Type B pancreatic cell (in vitro differentiated cells): ENCODE measurements at regions not wholly inside any gene's neighbourhood (a gene's known extent, or its start where the extent isn't known, plus 50 kb on each side); places are given as distances from the start of the nearest gene placed in this dataset.
A peak's percentile ranks its signal among the peaks of the same experiment; 100 is the strongest.

ENCODE experiments used
- DNase-seq: peaks from one replicate; pipeline ENCODE4 v3.0.0; 2021; ENCODE audit warnings: mixed read lengths; ENCODE audit not compliant: unreplicated experiment; ENCODE audit errors: extremely low spot score
- H3K27ac Mint-ChIP-seq: 2 replicates; pipeline ENCODE4 v1.8.0; 2021; ENCODE audit warnings: mild to moderate bottlenecking, mixed read lengths
- H3K27me3 Mint-ChIP-seq: 2 replicates; pipeline ENCODE4 v1.8.0; 2021; ENCODE audit warnings: mixed read lengths
- H3K36me3 Mint-ChIP-seq: 2 replicates; pipeline ENCODE4 v1.8.0; 2021; ENCODE audit warnings: mixed read lengths
- H3K4me1 Mint-ChIP-seq: one replicate; pipeline ENCODE4 v1.8.0; 2021; ENCODE audit warnings: mixed read lengths; ENCODE audit not compliant: unreplicated experiment
- H3K4me3 Mint-ChIP-seq: 2 replicates; pipeline ENCODE4 v1.8.0; 2021; ENCODE audit warnings: mild to moderate bottlenecking, mixed read lengths
- H3K9me3 Mint-ChIP-seq: 2 replicates; pipeline ENCODE4 v1.8.0; 2021; ENCODE audit warnings: mixed read lengths
- TF ChIP-seq, protein P1 (sequence below): fragments of 200-600 bp; sonication (generic); conservative IDR thresholded peaks from 2 replicates; pipeline ENCODE4 v1.5.0; 2021; ENCODE audit warnings: antibody characterized with exemption, mild to moderate bottlenecking

DNA sequence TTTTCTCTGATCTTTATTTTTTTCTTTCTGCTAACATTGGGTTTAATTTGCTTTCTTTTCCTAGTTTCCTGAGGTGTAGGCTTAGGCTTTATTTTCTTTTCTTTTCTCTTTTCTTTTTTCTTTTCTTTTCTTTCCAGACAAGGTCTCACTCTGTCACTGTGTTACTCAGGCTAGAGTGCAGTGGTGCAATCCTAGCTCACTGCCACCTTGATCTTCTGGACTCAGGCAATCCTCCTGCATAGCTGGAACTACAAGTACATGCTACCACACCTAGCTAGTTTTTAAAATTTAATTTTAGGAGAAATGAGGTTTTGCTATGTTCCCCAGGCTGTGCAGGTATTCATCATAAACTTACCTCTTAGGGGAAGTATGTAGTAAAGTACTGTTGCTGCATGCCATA, 197.8 kb upstream of the ANKRD50 start:
- DNase-seq = no peak
- H3K4me3 Mint-ChIP-seq = no peak overlapping the region
- H3K27me3 Mint-ChIP-seq = no peaks in the 10 kb centered on the region
- no peaks in the 10 kb centered on the region for H3K4me1 Mint-ChIP-seq
- TF ChIP-seq, protein P1, sequence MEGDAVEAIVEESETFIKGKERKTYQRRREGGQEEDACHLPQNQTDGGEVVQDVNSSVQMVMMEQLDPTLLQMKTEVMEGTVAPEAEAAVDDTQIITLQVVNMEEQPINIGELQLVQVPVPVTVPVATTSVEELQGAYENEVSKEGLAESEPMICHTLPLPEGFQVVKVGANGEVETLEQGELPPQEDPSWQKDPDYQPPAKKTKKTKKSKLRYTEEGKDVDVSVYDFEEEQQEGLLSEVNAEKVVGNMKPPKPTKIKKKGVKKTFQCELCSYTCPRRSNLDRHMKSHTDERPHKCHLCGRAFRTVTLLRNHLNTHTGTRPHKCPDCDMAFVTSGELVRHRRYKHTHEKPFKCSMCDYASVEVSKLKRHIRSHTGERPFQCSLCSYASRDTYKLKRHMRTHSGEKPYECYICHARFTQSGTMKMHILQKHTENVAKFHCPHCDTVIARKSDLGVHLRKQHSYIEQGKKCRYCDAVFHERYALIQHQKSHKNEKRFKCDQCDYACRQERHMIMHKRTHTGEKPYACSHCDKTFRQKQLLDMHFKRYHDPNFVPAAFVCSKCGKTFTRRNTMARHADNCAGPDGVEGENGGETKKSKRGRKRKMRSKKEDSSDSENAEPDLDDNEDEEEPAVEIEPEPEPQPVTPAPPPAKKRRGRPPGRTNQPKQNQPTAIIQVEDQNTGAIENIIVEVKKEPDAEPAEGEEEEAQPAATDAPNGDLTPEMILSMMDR = no peak
- H3K27ac Mint-ChIP-seq = no peak overlapping the region
- peaks cover 11% of the 10 kb centered on the region for H3K9me3 Mint-ChIP-seq
- peaks cover 5% of the 10 kb centered on the region for H3K36me3 Mint-ChIP-seq

DNA sequence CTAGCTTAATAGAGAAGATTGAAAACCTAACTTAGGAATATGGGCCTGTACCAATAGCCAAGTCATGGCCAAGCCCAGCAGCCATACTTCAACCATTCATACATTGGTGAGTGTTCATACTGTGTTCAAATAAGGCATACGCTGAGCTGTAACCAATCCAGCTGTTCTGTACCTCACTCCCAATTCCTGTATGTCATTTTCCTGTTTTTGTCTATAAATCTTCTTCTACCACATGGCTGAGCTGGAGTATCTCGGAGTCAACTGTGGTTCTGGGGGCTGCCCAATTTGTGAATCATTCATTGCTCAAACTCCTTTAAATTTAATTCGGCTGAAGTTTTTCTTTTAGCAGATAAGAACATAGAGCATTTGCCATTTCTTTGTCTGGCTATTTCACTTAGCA, 195.3 kb upstream of the ANKRD50 start:
- H3K9me3 Mint-ChIP-seq = peaks cover 10% of the 10 kb centered on the region
- no peak overlapping the region for H3K27ac Mint-ChIP-seq
- TF ChIP-seq, protein P1 = no peak

DNA sequence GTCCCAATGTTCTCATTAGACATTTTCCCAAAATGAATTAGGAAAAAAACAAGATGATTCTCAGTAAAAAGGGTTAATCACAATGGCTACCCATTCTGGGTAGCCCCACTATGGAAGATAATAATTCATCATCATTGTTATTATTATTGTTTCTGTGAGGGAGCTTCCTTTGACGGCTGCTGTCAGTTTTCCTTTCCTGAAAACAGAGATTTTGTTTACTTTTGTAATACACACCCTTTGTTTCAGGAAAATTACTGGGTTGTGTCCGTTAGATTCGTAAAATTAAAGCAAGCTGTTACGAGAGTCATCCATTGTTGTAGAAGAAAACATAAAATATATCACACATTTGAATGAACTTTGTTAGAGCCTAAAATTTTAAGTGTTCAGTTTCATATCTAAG, 192.9 kb upstream of the ANKRD50 start:
- DNase-seq = no peak
- Mint-ChIP-seq H3K36me3 (no peaks in the 10 kb centered on the region), H3K27ac (no peak overlapping the region), H3K4me3 (no peak overlapping the region), H3K9me3 (no peaks in the 10 kb centered on the region), H3K27me3 (no peaks in the 10 kb centered on the region), H3K4me1 (peaks cover 30% of the 10 kb centered on the region)
- TF ChIP-seq, protein P1 = no peak

More for the DNA sequence above, 195.3 kb upstream of the ANKRD50 start:
- no peak for DNase-seq
- Mint-ChIP-seq H3K27me3 (no peaks in the 10 kb centered on the region), H3K4me1 (peaks cover 13% of the 10 kb centered on the region), H3K36me3 (peaks cover 5% of the 10 kb centered on the region), H3K4me3 (no peak overlapping the region)

DNA sequence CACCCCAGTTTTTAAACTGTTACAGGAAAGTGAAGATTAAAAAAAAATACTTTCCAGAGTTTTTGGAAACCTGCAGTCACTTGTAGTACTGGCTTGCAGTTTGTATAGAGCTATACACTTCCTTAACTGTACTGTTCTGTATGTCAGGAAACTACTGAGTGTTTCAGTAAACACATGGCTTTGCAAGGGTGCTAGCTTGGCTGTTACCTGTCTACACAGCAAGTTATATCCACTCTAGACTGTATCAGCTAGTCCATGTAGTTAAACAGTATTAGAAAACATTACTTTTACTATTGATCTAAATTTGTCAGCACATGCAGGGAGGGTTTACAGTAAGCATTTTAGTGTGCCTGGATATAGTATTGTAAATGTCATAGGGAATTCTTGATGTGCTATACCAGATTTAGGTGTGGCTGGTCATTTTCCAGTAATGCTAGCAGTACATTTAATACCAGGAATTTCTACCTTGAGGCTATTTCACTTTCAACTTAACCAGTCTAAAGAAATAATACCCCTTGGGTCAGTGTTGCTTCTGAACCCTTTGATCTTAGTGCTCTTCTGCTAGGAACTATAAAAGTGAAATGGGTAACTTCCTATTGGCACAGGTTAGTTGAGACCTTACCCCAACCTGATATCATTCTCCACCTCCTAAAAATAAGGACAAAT, 192.3 kb upstream of the ANKRD50 start:
- Mint-ChIP-seq H3K36me3 (no peaks in the 10 kb centered on the region), H3K27me3 (no peaks in the 10 kb centered on the region), H3K4me3 (no peak overlapping the region), H3K9me3 (no peaks in the 10 kb centered on the region), H3K4me1 (peaks cover 30% of the 10 kb centered on the region), H3K27ac (no peak overlapping the region)
- TF ChIP-seq, protein P1 = no peak
- no peak for DNase-seq

DNA sequence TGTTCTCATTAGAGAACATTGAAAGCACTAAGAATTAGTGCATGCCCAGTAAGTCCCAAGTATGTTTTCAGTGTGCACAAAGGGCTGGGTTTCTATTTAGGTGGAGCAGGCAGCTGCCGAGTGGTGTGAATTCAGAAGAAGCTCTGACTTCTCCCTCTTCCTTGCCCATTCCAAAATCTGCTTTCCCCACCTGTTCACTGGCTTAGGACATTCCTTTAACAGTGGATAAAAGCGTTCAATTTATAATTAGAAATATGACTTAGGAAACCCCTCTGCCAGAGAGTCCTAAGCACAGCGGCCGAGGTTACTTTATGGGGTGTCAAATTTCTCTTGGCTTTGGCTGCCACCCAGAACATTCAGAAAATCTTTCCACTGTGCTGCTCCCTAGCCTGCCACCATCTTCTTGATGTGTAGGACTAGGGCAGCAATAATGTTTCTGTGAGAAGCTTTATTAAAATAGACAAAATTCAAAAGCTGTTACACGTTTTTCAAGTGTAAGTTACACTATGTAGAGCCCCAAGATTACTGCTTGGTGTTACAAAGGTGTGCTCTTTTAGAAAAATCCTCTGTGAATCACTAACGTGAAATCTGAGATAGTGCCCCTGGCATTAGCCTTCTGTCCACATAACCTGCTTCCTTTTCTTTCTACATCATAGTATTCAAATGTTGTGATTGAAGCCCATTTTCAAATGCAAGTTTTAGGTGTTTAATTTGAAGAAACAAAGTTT, 191.6 kb upstream of the ANKRD50 start:
- no peaks in the 10 kb centered on the region for H3K9me3 Mint-ChIP-seq
- no peaks in the 10 kb centered on the region for H3K36me3 Mint-ChIP-seq
- TF ChIP-seq, protein P1 = no peak
- peak overlapping the region; percentile 57 for H3K27ac Mint-ChIP-seq
- H3K4me1 Mint-ChIP-seq = peaks cover 30% of the 10 kb centered on the region
- no peak for DNase-seq
- H3K4me3 Mint-ChIP-seq = peak overlapping the region; percentile 54
- no peaks in the 10 kb centered on the region for H3K27me3 Mint-ChIP-seq
